HG03103 (cell line): ENCODE measurements at regions not wholly inside any gene's neighbourhood (a gene's known extent, or its start where the extent isn't known, plus 50 kb on each side); places are given as distances from the start of the nearest gene placed in this dataset.
"Not testable (repeated sequence)": the region's sequence is repeated elsewhere in the genome, so short reads cannot be mapped to it uniquely, and the experiment has no call there.

Experiments used
- ATAC-seq: cut with Tn5 transposase; IDR thresholded peaks from one replicate; pipeline ENCODE4 v1.9.1; 2021; ENCODE audit warnings: low read depth; ENCODE audit not compliant: unreplicated experiment

DNA sequence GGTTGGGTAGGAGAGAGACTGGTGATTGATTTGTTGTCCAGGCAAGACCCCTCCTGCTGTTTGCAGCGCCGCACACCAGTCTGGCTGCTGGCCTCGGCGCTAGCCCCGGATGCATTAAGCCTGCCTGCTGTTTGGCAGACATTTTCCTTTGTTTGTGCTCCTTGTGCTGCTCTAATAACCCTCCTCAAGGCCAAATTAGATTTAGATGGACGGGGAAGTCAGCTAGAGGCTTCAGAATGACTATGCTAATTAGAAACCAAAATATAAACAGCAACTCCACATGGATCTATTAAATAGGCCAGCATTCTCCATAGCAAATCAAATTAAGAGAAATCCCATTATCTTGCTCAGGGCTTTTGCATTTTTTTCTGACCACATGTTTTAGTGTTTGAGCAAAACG is 445.2 kb downstream of the SQOR start:
- no peak for ATAC-seq

GRCh38 chr15:46088486-46089445 is 453.9 kb downstream of the SQOR start:
- no peak for ATAC-seq

DNA sequence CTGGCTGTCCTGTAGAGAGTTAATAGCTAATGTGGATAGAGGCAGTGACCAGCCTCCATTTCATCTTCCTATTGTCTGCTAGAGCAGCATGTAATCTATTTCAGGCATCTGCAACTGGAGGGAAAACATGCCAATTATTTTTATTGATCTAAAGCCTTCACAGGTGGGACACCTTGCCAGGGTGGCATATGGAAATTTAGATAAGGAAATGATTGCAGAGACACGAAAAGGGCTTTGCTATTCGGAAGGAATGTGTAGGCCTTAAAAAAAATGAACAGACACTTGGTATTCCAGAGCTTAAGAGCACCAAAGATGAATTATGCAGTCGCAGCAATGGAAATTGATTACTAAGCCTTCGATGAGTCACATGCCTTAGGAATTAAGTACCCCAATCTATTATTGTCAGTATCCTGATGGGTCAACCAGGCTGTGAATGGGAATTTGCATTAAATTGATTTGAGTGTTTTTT is 454.7 kb downstream of the SQOR start:
- ATAC-seq = no peak

- ATAC-seq = no peak
These were observed 457.1 kb downstream of the SQOR start for GRCh38 chr15:46091860-46092450.

- ATAC-seq = not testable (repeated sequence)
These were observed 463.2 kb downstream of the SQOR start for GRCh38 chr15:46098006-46098405.

- no peak for ATAC-seq
These were observed 475.9 kb downstream of the SQOR start for GRCh38 chr15:46110755-46111154.

GRCh38 chr15:46111730-46112129 is 476.9 kb downstream of the SQOR start:
- ATAC-seq = no peak

DNA sequence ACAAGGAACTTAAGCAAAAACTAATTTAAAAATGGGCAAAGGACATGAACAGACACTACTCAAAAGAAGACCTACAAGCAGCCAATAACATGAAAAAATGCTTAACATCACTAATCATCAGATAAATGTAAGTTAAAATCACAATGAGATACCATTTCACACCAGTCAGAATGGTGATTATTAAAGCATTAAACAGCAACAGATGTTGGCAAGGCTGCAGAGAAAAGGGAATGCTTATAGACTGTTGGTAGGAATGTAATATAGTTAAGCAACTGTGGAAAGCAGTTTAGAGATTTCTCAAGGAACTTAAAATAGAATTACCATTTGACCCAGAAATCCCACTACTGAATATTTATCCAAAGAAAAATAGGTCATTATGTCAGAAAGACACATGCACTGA is 482.2 kb downstream of the SQOR start:
- ATAC-seq = no peak

GRCh38 chr15:46120713-46121112 is 485.9 kb downstream of the SQOR start:
- ATAC-seq = no peak

DNA sequence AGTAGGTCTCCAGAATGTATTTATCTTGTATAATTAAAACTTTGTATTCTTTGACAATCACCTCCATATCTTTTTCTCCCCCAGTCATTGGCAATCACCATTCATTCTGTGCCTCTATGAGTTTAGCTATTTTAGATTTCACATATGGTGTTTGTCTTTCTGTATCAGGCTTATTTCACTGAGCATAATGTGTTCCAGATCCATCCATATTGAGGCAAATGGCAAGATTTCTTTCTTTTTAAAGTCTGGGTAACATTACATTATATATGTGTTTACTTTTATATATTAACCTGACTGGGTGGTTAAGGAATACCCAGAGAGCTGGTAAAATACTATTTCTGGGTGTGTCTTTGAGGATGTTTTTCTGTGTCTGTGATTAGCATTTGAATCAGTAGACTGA is 486.6 kb downstream of the SQOR start:
- no peak for ATAC-seq

DNA sequence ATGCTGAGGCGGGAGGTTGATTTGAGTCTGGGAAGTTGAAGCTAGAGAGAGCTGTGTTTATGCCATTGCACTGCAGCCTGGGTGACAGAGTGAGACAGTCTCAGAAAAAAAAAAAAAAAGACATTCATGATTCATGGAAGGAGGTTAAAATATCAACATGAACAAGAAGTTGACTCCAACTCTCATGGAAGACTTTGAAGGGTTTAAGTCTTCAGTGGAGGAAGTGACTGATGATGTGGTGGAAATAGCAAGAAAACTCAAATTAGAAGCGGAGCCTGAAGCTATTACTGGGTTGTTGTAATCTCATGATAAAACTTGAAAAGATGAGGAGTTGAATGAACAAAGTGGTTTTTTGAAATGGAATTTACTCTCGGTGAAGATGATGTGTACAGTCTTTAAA is 491.8 kb downstream of the SQOR start:
- no peak for ATAC-seq

DNA sequence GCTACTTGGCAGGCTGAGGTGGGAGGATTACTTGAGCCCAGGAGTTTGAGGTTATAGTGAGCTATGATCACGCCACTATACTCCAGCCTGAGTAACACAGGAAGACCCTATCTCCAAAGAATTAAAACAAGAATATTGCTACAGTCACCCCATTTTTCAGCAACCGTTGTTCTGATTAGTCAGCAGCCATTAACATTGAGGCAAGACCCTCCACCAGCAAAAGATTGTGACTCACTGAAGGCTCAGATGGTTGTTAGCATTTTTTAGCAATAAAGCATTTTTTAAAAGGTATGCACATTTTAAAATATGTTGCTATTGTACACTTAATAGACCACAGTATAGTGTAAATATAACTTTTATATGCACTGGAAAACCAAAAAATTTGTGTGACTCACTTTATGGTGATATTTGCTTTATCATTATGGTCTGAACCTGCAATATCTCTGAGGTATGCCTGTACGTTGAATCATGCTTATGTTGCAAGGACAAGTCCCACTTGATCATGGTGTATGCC is 492.6 kb downstream of the SQOR start:
- ATAC-seq = no peak

GRCh38 chr15:46129145-46129544 is 494.3 kb downstream of the SQOR start:
- no peak for ATAC-seq

- no peak for ATAC-seq
These were observed 497.0 kb downstream of the SQOR start for GRCh38 chr15:46131876-46132275.

DNA sequence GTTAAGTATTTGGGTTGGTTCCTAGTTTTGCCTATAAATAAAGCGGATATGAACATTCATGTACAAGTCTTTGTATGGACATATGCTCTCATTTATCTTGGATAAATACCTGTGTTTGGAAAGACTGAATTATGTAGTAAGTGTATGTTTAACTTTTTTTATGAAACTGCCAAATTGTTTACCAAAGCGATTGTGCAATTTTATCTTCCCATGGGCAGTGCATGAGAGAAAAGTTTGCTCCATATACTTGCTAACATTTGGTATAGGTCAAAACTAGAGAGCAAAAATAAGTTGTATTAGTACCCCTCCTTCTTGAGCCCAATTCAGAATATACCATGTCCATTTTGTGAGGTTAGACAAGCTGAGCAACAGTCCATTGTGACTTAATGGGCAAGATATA is 502.6 kb downstream of the SQOR start:
- no peak for ATAC-seq

GRCh38 chr15:46146002-46146401 is 511.2 kb downstream of the SQOR start:
- ATAC-seq = no peak

DNA sequence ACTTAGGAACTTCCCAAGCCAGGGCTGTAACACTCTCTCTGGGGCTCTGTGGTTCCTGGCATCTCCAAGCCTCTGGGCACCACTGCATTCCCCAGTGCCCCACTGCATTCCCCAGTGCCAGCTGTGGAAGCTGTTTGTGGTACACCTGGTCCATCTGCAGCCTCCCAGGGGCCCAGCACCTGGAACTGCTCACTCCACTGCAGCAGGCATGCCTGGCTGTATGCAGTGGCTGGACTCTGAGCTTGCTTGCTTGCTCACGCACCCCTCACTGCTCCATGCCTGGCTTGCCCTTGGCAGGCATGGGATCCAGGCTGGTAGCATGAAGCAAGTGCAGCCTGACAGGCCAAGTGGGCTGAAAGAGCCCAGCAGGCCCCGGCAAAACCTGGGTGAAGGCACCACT is 512.1 kb downstream of the SQOR start:
- no peak for ATAC-seq

GRCh38 chr15:46151786-46152185 is 517.0 kb downstream of the SQOR start:
- no peak for ATAC-seq

- ATAC-seq = no peak
These were observed 531.9 kb downstream of the SQOR start for GRCh38 chr15:46166750-46167149.

GRCh38 chr15:46170326-46170725 is 535.5 kb downstream of the SQOR start:
- ATAC-seq = no peak

GRCh38 chr15:46174122-46174521 is 539.3 kb downstream of the SQOR start:
- no peak for ATAC-seq

- ATAC-seq = no peak
These were observed 542.4 kb downstream of the SQOR start for GRCh38 chr15:46177219-46177618.
